Loucy (cell line): ENCODE measurements at regions not wholly inside any gene's neighbourhood (a gene's known extent, or its start where the extent isn't known, plus 50 kb on each side); places are given as distances from the start of the nearest gene placed in this dataset.
"Not testable (repeated sequence)": the region's sequence is repeated elsewhere in the genome, so short reads cannot be mapped to it uniquely, and the experiment has no call there.

Experiments
- EZH2phosphoT487 ChIP-seq: fragments of 200-600 bp; IDR thresholded peaks from 2 replicates; pipeline ENCODE4 v1.6.1; 2018; ENCODE audit warnings: antibody characterized with exemption, mild to moderate bottlenecking, moderate library complexity, borderline replicate concordance
- TF ChIP-seq, protein P1 (sequence below): fragments of 200-600 bp; sonication (generic); conservative IDR thresholded peaks from 2 replicates; pipeline ENCODE4 v1.5.1; 2014; ENCODE audit warnings: mild to moderate bottlenecking, antibody characterized with exemption, low read length

DNA sequence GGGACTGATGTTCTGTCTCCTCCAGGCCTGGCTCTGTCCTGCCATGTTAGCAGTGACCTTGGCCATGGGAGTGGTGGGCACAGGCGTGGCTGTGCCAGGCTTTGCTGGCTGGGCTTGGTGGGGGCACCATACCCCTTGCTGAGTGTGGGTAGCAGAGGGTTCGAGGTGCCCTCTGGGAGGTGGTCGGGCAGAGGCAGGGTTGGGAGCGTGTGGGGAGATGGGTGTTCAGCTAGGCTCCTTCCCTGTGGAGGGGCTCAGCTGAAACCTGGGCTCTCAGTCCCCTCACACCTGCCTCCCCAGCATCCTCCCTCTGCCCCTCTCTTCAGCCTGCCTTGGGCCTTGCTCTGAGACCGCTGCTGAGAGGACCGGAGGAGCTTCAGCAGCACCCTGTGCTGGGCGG lies 109.6 kb downstream of the TMEM121 start:
- TF ChIP-seq, protein P1, sequence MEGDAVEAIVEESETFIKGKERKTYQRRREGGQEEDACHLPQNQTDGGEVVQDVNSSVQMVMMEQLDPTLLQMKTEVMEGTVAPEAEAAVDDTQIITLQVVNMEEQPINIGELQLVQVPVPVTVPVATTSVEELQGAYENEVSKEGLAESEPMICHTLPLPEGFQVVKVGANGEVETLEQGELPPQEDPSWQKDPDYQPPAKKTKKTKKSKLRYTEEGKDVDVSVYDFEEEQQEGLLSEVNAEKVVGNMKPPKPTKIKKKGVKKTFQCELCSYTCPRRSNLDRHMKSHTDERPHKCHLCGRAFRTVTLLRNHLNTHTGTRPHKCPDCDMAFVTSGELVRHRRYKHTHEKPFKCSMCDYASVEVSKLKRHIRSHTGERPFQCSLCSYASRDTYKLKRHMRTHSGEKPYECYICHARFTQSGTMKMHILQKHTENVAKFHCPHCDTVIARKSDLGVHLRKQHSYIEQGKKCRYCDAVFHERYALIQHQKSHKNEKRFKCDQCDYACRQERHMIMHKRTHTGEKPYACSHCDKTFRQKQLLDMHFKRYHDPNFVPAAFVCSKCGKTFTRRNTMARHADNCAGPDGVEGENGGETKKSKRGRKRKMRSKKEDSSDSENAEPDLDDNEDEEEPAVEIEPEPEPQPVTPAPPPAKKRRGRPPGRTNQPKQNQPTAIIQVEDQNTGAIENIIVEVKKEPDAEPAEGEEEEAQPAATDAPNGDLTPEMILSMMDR: not testable (repeated sequence)
- TF ChIP-seq EZH2phosphoT487: not testable (repeated sequence)
